HCEC 1CT (cell line): ENCODE measurements at regions not wholly inside any gene's neighbourhood (a gene's known extent, or its start where the extent isn't known, plus 50 kb on each side); places are given as distances from the start of the nearest gene placed in this dataset.
"Not testable (repeated sequence)": the region's sequence is repeated elsewhere in the genome, so short reads cannot be mapped to it uniquely, and the experiment has no call there.

ENCODE experiments used
- DNase-seq: peaks from one replicate; pipeline ENCODE4 v3.0.0-alpha.2; 2017

GRCh38 chr12:68509242-68509641, 101.5 kb upstream of the RAP1B start:
- no peak for DNase-seq

- no peak for DNase-seq
Observed at GRCh38 chr12:68510397-68510796, 100.3 kb upstream of the RAP1B start.

GRCh38 chr12:68514807-68515411, 95.8 kb upstream of the RAP1B start:
- no peak for DNase-seq

- DNase-seq = no peak
Observed at GRCh38 chr12:68515793-68516192, 94.9 kb upstream of the RAP1B start.

- peak; percentile 78 for DNase-seq
Observed at GRCh38 chr12:68521321-68521839, 89.3 kb upstream of the RAP1B start.

- DNase-seq = no peak
Observed at GRCh38 chr12:68521848-68522502, 88.7 kb upstream of the RAP1B start.

- DNase-seq = no peak
Observed at GRCh38 chr12:68529466-68529865, 81.2 kb upstream of the RAP1B start.

- no peak for DNase-seq
Observed at GRCh38 chr12:68529869-68530268, 80.8 kb upstream of the RAP1B start.

- no peak for DNase-seq
Observed at GRCh38 chr12:68530299-68530698, 80.4 kb upstream of the RAP1B start.

GRCh38 chr12:68530965-68531364, 79.7 kb upstream of the RAP1B start:
- DNase-seq = peak; percentile 41

GRCh38 chr12:68532204-68532886, 78.4 kb upstream of the RAP1B start:
- no peak for DNase-seq

GRCh38 chr12:68532887-68533248, 77.8 kb upstream of the RAP1B start:
- DNase-seq = no peak

GRCh38 chr12:68534108-68534507, 76.6 kb upstream of the RAP1B start:
- DNase-seq = no peak

- no peak for DNase-seq
Observed at GRCh38 chr12:68536885-68537485, 73.7 kb upstream of the RAP1B start.

- DNase-seq = no peak
Observed at GRCh38 chr12:68537571-68537970, 73.1 kb upstream of the RAP1B start.

GRCh38 chr12:68538726-68539614, 71.7 kb upstream of the RAP1B start:
- peak; percentile 63 for DNase-seq

GRCh38 chr12:68539615-68539952, 71.1 kb upstream of the RAP1B start:
- DNase-seq = no peak

GRCh38 chr12:68540768-68541167, 69.9 kb upstream of the RAP1B start:
- DNase-seq = not testable (repeated sequence)

- not testable (repeated sequence) for DNase-seq
Observed at GRCh38 chr12:68547318-68547717, 63.4 kb upstream of the RAP1B start.

- DNase-seq = not testable (repeated sequence)
Observed at GRCh38 chr12:68552605-68553195, 58.0 kb upstream of the RAP1B start.

GRCh38 chr12:68557011-68557730, 53.5 kb upstream of the RAP1B start:
- peak; percentile 85 for DNase-seq

GRCh38 chr12:68559246-68559645, 51.5 kb upstream of the RAP1B start:
- peak; percentile 34 for DNase-seq
